ENCODE measurements at regions not wholly inside any gene's neighbourhood (a gene's known extent, or its start where the extent isn't known, plus 50 kb on each side); places are given as distances from the start of the nearest gene placed in this dataset.

- Histone ChIP-seq H3K4me3 (ENCODE audit: low read length) (no peak overlapping the region), H3K27me3 (ENCODE audit: low read length) (peaks cover 94% of the 10 kb centered on the region), H3K36me3 (ENCODE audit: low read depth, low read length) (no peaks in the 10 kb centered on the region), H3K9me2 (replicated peaks; ENCODE audit: low read length) (no peaks in the 10 kb centered on the region), H3K9me3 (ENCODE audit: low read length) (no peaks in the 10 kb centered on the region), H3K9ac (ENCODE audit: low read length) (no peak overlapping the region), H3F3A (ENCODE audit: low read length, unreplicated experiment) (no peaks in the 10 kb centered on the region), H3K4me2 (ENCODE audit: low read length) (no peak overlapping the region), H4K20me1 (ENCODE audit: low read length) (0 out of 2 replicates have a peak, but pooled peaks cover 3% of the 10 kb centered on the region), H3K79me2 (ENCODE audit: low read length) (no peaks in the 10 kb centered on the region), H2AFZ (ENCODE audit: low read length) (no peak overlapping the region), H3K27ac (ENCODE audit: low read length) (no peak overlapping the region), H3K4me1 (ENCODE audit: insufficient read depth, low read length) (0 out of 2 replicates have a peak, but pooled peaks cover 4% of the 10 kb centered on the region)
- no TSS peak for BruUV-seq (replicated peaks)
- POLR2A ChIA-PET (ENCODE audit: unreplicated experiment): no interaction called here
- ATAC-seq: no peak
- TF ChIP-seq EZH2phosphoT487 (IDR thresholded peaks at IDR 0.05; ENCODE audit: borderline replicate concordance, low read length): no peak
- no peak for TF ChIP-seq CTCF (conservative IDR thresholded peaks at IDR 0.05; ENCODE audit: low read depth, low read length)
- TF ChIP-seq EZH2 (IDR thresholded peaks at IDR 0.05; ENCODE audit: low read length, unreplicated experiment): no peak
- CTCF ChIA-PET: no interaction called here
- no peak for DNase-seq
- intact Hi-C loops (cut with micrococcal nuclease): no loop called here
Measured at GRCh38 chr17:79169861-79170260, 95.2 kb downstream of the ENGASE start.

- ChIA-PET POLR2A (ENCODE audit: unreplicated experiment) (no interaction called here), CTCF (no interaction called here)
- Histone ChIP-seq H2AFZ (ENCODE audit: low read length) (no peak overlapping the region), H3K27me3 (ENCODE audit: low read length) (peaks cover 95% of the 10 kb centered on the region), H4K20me1 (ENCODE audit: low read length) (0 out of 2 replicates have a peak, but pooled peaks cover 3% of the 10 kb centered on the region), H3K4me3 (ENCODE audit: low read length) (no peak overlapping the region), H3K9me3 (ENCODE audit: low read length) (no peaks in the 10 kb centered on the region), H3K9me2 (replicated peaks; ENCODE audit: low read length) (no peaks in the 10 kb centered on the region), H3K27ac (ENCODE audit: low read length) (no peak overlapping the region), H3K36me3 (ENCODE audit: low read depth, low read length) (no peaks in the 10 kb centered on the region), H3K4me2 (ENCODE audit: low read length) (no peak overlapping the region), H3K79me2 (ENCODE audit: low read length) (no peaks in the 10 kb centered on the region), H3K9ac (ENCODE audit: low read length) (no peak overlapping the region), H3K4me1 (ENCODE audit: insufficient read depth, low read length) (0 out of 2 replicates have a peak, but pooled peaks cover 6% of the 10 kb centered on the region), H3F3A (ENCODE audit: low read length, unreplicated experiment) (no peaks in the 10 kb centered on the region)
- intact Hi-C loops (cut with micrococcal nuclease): no loop called here
- BruUV-seq (replicated peaks): no TSS peak
- TF ChIP-seq CTCF (conservative IDR thresholded peaks at IDR 0.05; ENCODE audit: low read depth, low read length): no peak
- TF ChIP-seq EZH2phosphoT487 (IDR thresholded peaks at IDR 0.05; ENCODE audit: borderline replicate concordance, low read length): no peak
- no peak for TF ChIP-seq EZH2 (IDR thresholded peaks at IDR 0.05; ENCODE audit: low read length, unreplicated experiment)
- no peak for ATAC-seq
- no peak for DNase-seq
Measured at GRCh38 chr17:79169366-79169765, 94.7 kb downstream of the ENGASE start.

- ChIA-PET CTCF (interaction anchor here (0.5 to 0.8 kb wide), 2 partner anchors 63 to 581 kb away, joined by 3 to 4 read pairs; no protein-coding TSS in a partner anchor), POLR2A (ENCODE audit: unreplicated experiment) (no interaction called here)
- H3K4me3 ChIP-seq (ENCODE audit: low read length): no peak overlapping the region
- no peak overlapping the region for H3K4me2 ChIP-seq (ENCODE audit: low read length)
- H3F3A ChIP-seq (ENCODE audit: low read length, unreplicated experiment): no peaks in the 10 kb centered on the region
- ATAC-seq (peak; percentile 71), DNase-seq (peak; percentile 43)
- no peaks in the 10 kb centered on the region for H3K36me3 ChIP-seq (ENCODE audit: low read depth, low read length)
- H3K79me2 ChIP-seq (ENCODE audit: low read length): no peaks in the 10 kb centered on the region
- no peaks in the 10 kb centered on the region for H3K9me2 ChIP-seq (replicated peaks; ENCODE audit: low read length)
- no peak overlapping the region for H3K9ac ChIP-seq (ENCODE audit: low read length)
- BruUV-seq (replicated peaks): no TSS peak
- no peak overlapping the region for H3K27ac ChIP-seq (ENCODE audit: low read length)
- TF ChIP-seq CTCF (conservative IDR thresholded peaks at IDR 0.05; ENCODE audit: low read depth, low read length) (peak; percentile 44), EZH2 (IDR thresholded peaks at IDR 0.05; ENCODE audit: low read length, unreplicated experiment) (no peak), EZH2phosphoT487 (IDR thresholded peaks at IDR 0.05; ENCODE audit: borderline replicate concordance, low read length) (no peak)
- H3K4me1 ChIP-seq (ENCODE audit: insufficient read depth, low read length): 0 out of 2 replicates have a peak, but pooled peaks cover 6% of the 10 kb centered on the region
- no peak overlapping the region for H2AFZ ChIP-seq (ENCODE audit: low read length)
- H3K9me3 ChIP-seq (ENCODE audit: low read length): no peaks in the 10 kb centered on the region
- H3K27me3 ChIP-seq (ENCODE audit: low read length): peaks cover 95% of the 10 kb centered on the region
- intact Hi-C loops (cut with micrococcal nuclease): no loop called here
- 0 out of 2 replicates have a peak, but pooled peaks cover 3% of the 10 kb centered on the region for H4K20me1 ChIP-seq (ENCODE audit: low read length)
Measured at GRCh38 chr17:79168486-79169055, 93.9 kb downstream of the ENGASE start.
